HepG2 (cell line): ENCODE measurements at regions not wholly inside any gene's neighbourhood (a gene's known extent, or its start where the extent isn't known, plus 50 kb on each side); places are given as distances from the start of the nearest gene placed in this dataset.

Experiments used
- EZH2 ChIP-seq: conservative IDR thresholded peaks from 2 replicates; pipeline ENCODE4 v1.6.1; 2012; ENCODE audit warnings: mild to moderate bottlenecking, low read depth, low read length, moderate library complexity
- NFE2 ChIP-seq: sonication (generic); formaldehyde crosslinking; IDR thresholded peaks from 2 replicates; pipeline ENCODE4 v1.4.0; 2020; ENCODE audit warnings: missing genetic modification reagents
- NONO ChIP-seq, 2 experiments: fragments of 450-650 bp in 1 of 2; sonication (generic) in 1 of 2; formaldehyde crosslinking in 1 of 2; IDR thresholded peaks in 1 of 2; conservative IDR thresholded peaks in 1 of 2; 2 replicates each; pipeline versions ENCODE4 v1.6.1 to v1.8.0; 2017 to 2022; ENCODE audit warnings: mild to moderate bottlenecking in 1 of 2, missing genetic modification reagents in 1 of 2, moderate library complexity in 1 of 2
- RNF2 ChIP-seq: fragments of 450-650 bp; conservative IDR thresholded peaks from 2 replicates; pipeline ENCODE4 v1.6.1; 2016; ENCODE audit warnings: low read depth
- SMAD9 ChIP-seq: sonication (generic); formaldehyde crosslinking; IDR thresholded peaks from 2 replicates; pipeline ENCODE4 v1.5.1; 2020; ENCODE audit warnings: mild to moderate bottlenecking, missing genetic modification reagents
- TF ChIP-seq, protein P1 (sequence below): sonication (generic); formaldehyde crosslinking; IDR thresholded peaks from 2 replicates; pipeline ENCODE4 v1.4.0; 2020; ENCODE audit warnings: missing genetic modification reagents
- TF ChIP-seq, protein P2 (sequence below): sonication (generic); formaldehyde crosslinking; IDR thresholded peaks from 2 replicates; pipeline ENCODE4 v1.5.0; 2020; ENCODE audit warnings: mild to moderate bottlenecking, missing genetic modification reagents, moderate library complexity
- TF ChIP-seq, protein P3 (sequence below): sonication (generic); formaldehyde crosslinking; IDR thresholded peaks from 2 replicates; pipeline ENCODE4 v1.5.0; 2020; ENCODE audit warnings: missing genetic modification reagents, mild to moderate bottlenecking, borderline replicate concordance
- TF ChIP-seq, protein P4 (sequence below), 2 experiments: IDR thresholded peaks; 2 replicates each; pipeline ENCODE4 v1.6.1; 2011 to 2012; ENCODE audit warnings: low read length in 2 of 2, borderline replicate concordance in 1 of 2, low read depth in 1 of 2, mild to moderate bottlenecking in 1 of 2, moderate library complexity in 1 of 2

DNA sequence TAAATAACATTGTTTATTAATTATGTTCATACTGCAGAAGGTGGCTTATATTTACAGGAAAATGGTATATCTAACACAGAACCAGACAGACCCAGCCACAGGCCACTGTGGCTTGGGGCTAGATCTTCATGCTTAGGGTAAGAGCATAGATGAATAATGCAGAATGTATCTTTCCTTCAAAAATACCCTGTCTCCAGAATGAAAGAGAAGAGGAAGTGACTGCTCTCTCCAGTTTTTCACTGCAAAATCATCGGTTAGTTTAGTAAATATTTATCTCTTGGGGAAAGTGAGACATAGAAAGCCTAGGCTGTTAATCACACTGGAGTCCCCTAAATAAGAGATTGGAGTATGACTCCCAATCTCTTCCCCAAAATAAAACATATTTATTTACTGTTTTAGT lies 453.7 kb downstream of the NAV3 start:
- TF ChIP-seq RNF2, result no peak
- TF ChIP-seq, protein P1, sequence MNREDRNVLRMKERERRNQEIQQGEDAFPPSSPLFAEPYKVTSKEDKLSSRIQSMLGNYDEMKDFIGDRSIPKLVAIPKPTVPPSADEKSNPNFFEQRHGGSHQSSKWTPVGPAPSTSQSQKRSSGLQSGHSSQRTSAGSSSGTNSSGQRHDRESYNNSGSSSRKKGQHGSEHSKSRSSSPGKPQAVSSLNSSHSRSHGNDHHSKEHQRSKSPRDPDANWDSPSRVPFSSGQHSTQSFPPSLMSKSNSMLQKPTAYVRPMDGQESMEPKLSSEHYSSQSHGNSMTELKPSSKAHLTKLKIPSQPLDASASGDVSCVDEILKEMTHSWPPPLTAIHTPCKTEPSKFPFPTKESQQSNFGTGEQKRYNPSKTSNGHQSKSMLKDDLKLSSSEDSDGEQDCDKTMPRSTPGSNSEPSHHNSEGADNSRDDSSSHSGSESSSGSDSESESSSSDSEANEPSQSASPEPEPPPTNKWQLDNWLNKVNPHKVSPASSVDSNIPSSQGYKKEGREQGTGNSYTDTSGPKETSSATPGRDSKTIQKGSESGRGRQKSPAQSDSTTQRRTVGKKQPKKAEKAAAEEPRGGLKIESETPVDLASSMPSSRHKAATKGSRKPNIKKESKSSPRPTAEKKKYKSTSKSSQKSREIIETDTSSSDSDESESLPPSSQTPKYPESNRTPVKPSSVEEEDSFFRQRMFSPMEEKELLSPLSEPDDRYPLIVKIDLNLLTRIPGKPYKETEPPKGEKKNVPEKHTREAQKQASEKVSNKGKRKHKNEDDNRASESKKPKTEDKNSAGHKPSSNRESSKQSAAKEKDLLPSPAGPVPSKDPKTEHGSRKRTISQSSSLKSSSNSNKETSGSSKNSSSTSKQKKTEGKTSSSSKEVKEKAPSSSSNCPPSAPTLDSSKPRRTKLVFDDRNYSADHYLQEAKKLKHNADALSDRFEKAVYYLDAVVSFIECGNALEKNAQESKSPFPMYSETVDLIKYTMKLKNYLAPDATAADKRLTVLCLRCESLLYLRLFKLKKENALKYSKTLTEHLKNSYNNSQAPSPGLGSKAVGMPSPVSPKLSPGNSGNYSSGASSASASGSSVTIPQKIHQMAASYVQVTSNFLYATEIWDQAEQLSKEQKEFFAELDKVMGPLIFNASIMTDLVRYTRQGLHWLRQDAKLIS (CRISPR knock-in tag), result no peak
- TF ChIP-seq SMAD9 (CRISPR knock-in tag), result no peak
- TF ChIP-seq NFE2 (CRISPR knock-in tag), result no peak
- no peak for TF ChIP-seq NONO (IDR thresholded peaks at IDR 0.05)
- TF ChIP-seq NONO (CRISPR knock-in tag; conservative IDR thresholded peaks at IDR 0.05), result no peak
- TF ChIP-seq, protein P2, sequence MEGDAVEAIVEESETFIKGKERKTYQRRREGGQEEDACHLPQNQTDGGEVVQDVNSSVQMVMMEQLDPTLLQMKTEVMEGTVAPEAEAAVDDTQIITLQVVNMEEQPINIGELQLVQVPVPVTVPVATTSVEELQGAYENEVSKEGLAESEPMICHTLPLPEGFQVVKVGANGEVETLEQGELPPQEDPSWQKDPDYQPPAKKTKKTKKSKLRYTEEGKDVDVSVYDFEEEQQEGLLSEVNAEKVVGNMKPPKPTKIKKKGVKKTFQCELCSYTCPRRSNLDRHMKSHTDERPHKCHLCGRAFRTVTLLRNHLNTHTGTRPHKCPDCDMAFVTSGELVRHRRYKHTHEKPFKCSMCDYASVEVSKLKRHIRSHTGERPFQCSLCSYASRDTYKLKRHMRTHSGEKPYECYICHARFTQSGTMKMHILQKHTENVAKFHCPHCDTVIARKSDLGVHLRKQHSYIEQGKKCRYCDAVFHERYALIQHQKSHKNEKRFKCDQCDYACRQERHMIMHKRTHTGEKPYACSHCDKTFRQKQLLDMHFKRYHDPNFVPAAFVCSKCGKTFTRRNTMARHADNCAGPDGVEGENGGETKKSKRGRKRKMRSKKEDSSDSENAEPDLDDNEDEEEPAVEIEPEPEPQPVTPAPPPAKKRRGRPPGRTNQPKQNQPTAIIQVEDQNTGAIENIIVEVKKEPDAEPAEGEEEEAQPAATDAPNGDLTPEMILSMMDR (CRISPR knock-in tag), result no peak
- TF ChIP-seq, protein P3, sequence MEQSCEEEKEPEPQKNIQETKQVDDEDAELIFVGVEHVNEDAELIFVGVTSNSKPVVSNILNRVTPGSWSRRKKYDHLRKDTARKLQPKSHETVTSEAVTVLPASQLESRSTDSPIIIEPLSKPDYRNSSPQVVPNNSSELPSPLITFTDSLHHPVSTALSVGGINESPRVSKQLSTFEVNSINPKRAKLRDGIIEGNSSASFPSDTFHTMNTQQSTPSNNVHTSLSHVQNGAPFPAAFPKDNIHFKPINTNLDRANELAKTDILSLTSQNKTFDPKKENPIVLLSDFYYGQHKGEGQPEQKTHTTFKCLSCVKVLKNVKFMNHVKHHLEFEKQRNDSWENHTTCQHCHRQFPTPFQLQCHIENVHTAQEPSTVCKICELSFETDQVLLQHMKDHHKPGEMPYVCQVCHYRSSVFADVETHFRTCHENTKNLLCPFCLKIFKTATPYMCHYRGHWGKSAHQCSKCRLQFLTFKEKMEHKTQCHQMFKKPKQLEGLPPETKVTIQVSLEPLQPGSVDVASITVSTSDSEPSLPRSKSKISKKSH (CRISPR knock-in tag), result no peak
- TF ChIP-seq EZH2, result no peak
- TF ChIP-seq, protein P4, sequence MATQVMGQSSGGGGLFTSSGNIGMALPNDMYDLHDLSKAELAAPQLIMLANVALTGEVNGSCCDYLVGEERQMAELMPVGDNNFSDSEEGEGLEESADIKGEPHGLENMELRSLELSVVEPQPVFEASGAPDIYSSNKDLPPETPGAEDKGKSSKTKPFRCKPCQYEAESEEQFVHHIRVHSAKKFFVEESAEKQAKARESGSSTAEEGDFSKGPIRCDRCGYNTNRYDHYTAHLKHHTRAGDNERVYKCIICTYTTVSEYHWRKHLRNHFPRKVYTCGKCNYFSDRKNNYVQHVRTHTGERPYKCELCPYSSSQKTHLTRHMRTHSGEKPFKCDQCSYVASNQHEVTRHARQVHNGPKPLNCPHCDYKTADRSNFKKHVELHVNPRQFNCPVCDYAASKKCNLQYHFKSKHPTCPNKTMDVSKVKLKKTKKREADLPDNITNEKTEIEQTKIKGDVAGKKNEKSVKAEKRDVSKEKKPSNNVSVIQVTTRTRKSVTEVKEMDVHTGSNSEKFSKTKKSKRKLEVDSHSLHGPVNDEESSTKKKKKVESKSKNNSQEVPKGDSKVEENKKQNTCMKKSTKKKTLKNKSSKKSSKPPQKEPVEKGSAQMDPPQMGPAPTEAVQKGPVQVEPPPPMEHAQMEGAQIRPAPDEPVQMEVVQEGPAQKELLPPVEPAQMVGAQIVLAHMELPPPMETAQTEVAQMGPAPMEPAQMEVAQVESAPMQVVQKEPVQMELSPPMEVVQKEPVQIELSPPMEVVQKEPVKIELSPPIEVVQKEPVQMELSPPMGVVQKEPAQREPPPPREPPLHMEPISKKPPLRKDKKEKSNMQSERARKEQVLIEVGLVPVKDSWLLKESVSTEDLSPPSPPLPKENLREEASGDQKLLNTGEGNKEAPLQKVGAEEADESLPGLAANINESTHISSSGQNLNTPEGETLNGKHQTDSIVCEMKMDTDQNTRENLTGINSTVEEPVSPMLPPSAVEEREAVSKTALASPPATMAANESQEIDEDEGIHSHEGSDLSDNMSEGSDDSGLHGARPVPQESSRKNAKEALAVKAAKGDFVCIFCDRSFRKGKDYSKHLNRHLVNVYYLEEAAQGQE (IDR thresholded peaks at IDR 0.05; ENCODE audit: borderline replicate concordance in 1 of 2, low read depth in 1 of 2, low read length in 2 of 2), result no peak
